ENCODE measurements at regions not wholly inside any gene's neighbourhood (a gene's known extent, or its start where the extent isn't known, plus 50 kb on each side); places are given as distances from the start of the nearest gene placed in this dataset.

GRCh38 chrX:40182615-40183014 lies 84.9 kb upstream of the BCOR start:
- no peak for TF ChIP-seq MBD4 (IDR thresholded peaks at IDR 0.05; ENCODE audit: borderline replicate concordance, low read length)
- TF ChIP-seq MTF2 (CRISPR knock-in tag; IDR thresholded peaks at IDR 0.05; ENCODE audit: borderline replicate concordance) = no peak
- no peak for TF ChIP-seq ZNF468 (CRISPR knock-in tag; IDR thresholded peaks at IDR 0.05)
- no peak for TF ChIP-seq JUND (CRISPR knock-in tag; IDR thresholded peaks at IDR 0.05)

Data from HepG2 (cell line).